Neutrophil (primary cell): ENCODE measurements at regions not wholly inside any gene's neighbourhood (a gene's known extent, or its start where the extent isn't known, plus 50 kb on each side); places are given as distances from the start of the nearest gene placed in this dataset.

Experiments
- H3K27ac ChIP-seq: fragments of 200-600 bp; sonication (generic); 2 replicates; pipeline ENCODE4 v1.5.1; 2016; ENCODE audit warnings: mild to moderate bottlenecking, moderate library complexity
- H3K27me3 ChIP-seq: fragments of 200-600 bp; sonication (generic); 2 replicates; pipeline ENCODE4 v1.6.0; 2016; ENCODE audit warnings: mild to moderate bottlenecking
- H3K36me3 ChIP-seq: fragments of 200-600 bp; sonication (generic); 2 replicates; pipeline ENCODE4 v1.5.1; 2017
- H3K4me1 ChIP-seq, 2 experiments: fragments of 200-600 bp in 1 of 2; sonication (generic) in 1 of 2; 1 replicate in 1 of 2; 2 replicates in 1 of 2; pipeline versions ENCODE4 v1.5.1 to v1.6.1; 2013 to 2016; ENCODE audit warnings: low read depth in 1 of 2, low read length in 1 of 2, mild to moderate bottlenecking in 1 of 2, moderate library complexity in 1 of 2; ENCODE audit not compliant: control insufficient read depth in 1 of 2, insufficient read depth in 1 of 2
- H3K4me3 ChIP-seq, 2 experiments: fragments of 200-600 bp in 1 of 2; sonication (generic) in 1 of 2; 1 replicate in 1 of 2; 2 replicates in 1 of 2; pipeline ENCODE4 v1.5.1; 2013 to 2016; ENCODE audit warnings: low read depth in 1 of 2, low read length in 1 of 2, mild to moderate bottlenecking in 1 of 2, moderate library complexity in 1 of 2
- H3K9me3 ChIP-seq: fragments of 200-600 bp; sonication (generic); 2 replicates; pipeline ENCODE4 v1.5.1; 2016
- CTCF ChIP-seq: fragments of 200-600 bp; sonication (generic); IDR thresholded peaks from 2 replicates; pipeline ENCODE4 v1.5.1; 2016; ENCODE audit warnings: antibody characterized with exemption

GRCh38 chrX:39458779-39459178 lies 639.0 kb downstream of the BCOR start:
- no peak overlapping the region for H3K27ac ChIP-seq
- H3K36me3 ChIP-seq = no peaks in the 10 kb centered on the region
- no peak for TF ChIP-seq CTCF
- H3K9me3 ChIP-seq = no peaks in the 10 kb centered on the region
- no peak overlapping the region for H3K4me3 ChIP-seq
- H3K4me1 ChIP-seq = no peaks in the 10 kb centered on the region
- no peaks in the 10 kb centered on the region for H3K27me3 ChIP-seq

- Histone ChIP-seq H3K9me3 (no peaks in the 10 kb centered on the region), H3K36me3 (no peaks in the 10 kb centered on the region), H3K4me3 (no peak overlapping the region), H3K4me1 (no peaks in the 10 kb centered on the region), H3K27me3 (no peaks in the 10 kb centered on the region), H3K27ac (no peak overlapping the region)
- no peak for TF ChIP-seq CTCF
Observed at GRCh38 chrX:39459204-39459603, 638.6 kb downstream of the BCOR start.

GRCh38 chrX:39459952-39460351 lies 637.8 kb downstream of the BCOR start:
- no peak for TF ChIP-seq CTCF
- no peaks in the 10 kb centered on the region for H3K27me3 ChIP-seq
- no peaks in the 10 kb centered on the region for H3K36me3 ChIP-seq

GRCh38 chrX:39460499-39460898 lies 637.3 kb downstream of the BCOR start:
- TF ChIP-seq CTCF = no peak
- H3K9me3 ChIP-seq = no peaks in the 10 kb centered on the region
- no peaks in the 10 kb centered on the region for H3K36me3 ChIP-seq
- H3K4me3 ChIP-seq = no peak overlapping the region
- no peaks in the 10 kb centered on the region for H3K27me3 ChIP-seq
- no peak overlapping the region for H3K27ac ChIP-seq
- no peaks in the 10 kb centered on the region for H3K4me1 ChIP-seq

More at GRCh38 chrX:39459952-39460351, 637.8 kb downstream of the BCOR start:
- H3K9me3 ChIP-seq = no peaks in the 10 kb centered on the region
- no peaks in the 10 kb centered on the region for H3K4me1 ChIP-seq
- no peak overlapping the region for H3K4me3 ChIP-seq
- H3K27ac ChIP-seq = no peak overlapping the region

GRCh38 chrX:39462835-39463234 lies 634.9 kb downstream of the BCOR start:
- no peaks in the 10 kb centered on the region for H3K4me1 ChIP-seq

More at GRCh38 chrX:39462835-39463234, 634.9 kb downstream of the BCOR start:
- Histone ChIP-seq H3K27ac (no peak overlapping the region), H3K9me3 (no peaks in the 10 kb centered on the region), H3K36me3 (no peaks in the 10 kb centered on the region), H3K27me3 (no peaks in the 10 kb centered on the region), H3K4me3 (no peak overlapping the region)
- no peak for TF ChIP-seq CTCF
